Kidney (tissue), 13 donors: ENCODE measurements at regions not wholly inside any gene's neighbourhood (a gene's known extent, or its start where the extent isn't known, plus 50 kb on each side); places are given as distances from the start of the nearest gene placed in this dataset.
"Not testable (repeated sequence)": the region's sequence is repeated elsewhere in the genome, so short reads cannot be mapped to it uniquely, and the experiment has no call there.

Experiments used
- DNase-seq, 5 donors: peaks; one replicate each; pipeline ENCODE4 v3.0.0-alpha.2; 2013 to 2020
- FAIRE-seq: peaks from 2 replicates; lab custom pipeline; 2012; peaks lifted over from hg19 to GRCh38; lab: Jason Lieb, UNC
- H3K27ac ChIP-seq, 2 donors: one replicate each; pipeline ENCODE4 v1.7.0; 2013; ENCODE audit warnings: low read depth in 2 of 2, low read length in 2 of 2, inconsistent platforms in 1 of 2
- H3K27me3 ChIP-seq: one replicate; pipeline ENCODE4 v1.7.1; 2013; ENCODE audit warnings: low read length, inconsistent platforms; ENCODE audit not compliant: control insufficient read depth, insufficient read depth
- H3K36me3 ChIP-seq, 3 donors: one replicate each; pipeline versions ENCODE4 v1.7.0 to v1.7.1; 2013; ENCODE audit warnings: low read length in 3 of 3, control low read depth in 1 of 3, inconsistent platforms in 1 of 3; ENCODE audit not compliant: insufficient read depth in 3 of 3, control insufficient read depth in 2 of 3
- H3K4me1 ChIP-seq, 3 donors: one replicate each; pipeline versions ENCODE4 v1.7.0 to v1.7.1; 2013; ENCODE audit warnings: low read length in 3 of 3, inconsistent platforms in 1 of 3, low read depth in 1 of 3; ENCODE audit not compliant: control insufficient read depth in 2 of 3, insufficient read depth in 2 of 3
- H3K4me3 ChIP-seq, 3 donors: one replicate each; pipeline versions ENCODE4 v1.7.0 to v1.8.1; 2013; ENCODE audit warnings: low read length in 3 of 3, control low read depth in 1 of 3, inconsistent platforms in 1 of 3
- H3K9ac ChIP-seq, 3 donors: one replicate each; pipeline versions ENCODE4 v1.7.0 to v1.7.1; 2013; ENCODE audit warnings: low read length in 3 of 3, control low read depth in 1 of 3, inconsistent platforms in 1 of 3
- H3K9me3 ChIP-seq, 3 donors: one replicate each; pipeline versions ENCODE4 v1.7.0 to v1.7.1; 2013; ENCODE audit warnings: low read length in 3 of 3, control low read depth in 1 of 3, inconsistent platforms in 1 of 3; ENCODE audit not compliant: control insufficient read depth in 2 of 3, insufficient read depth in 1 of 3
- intact Hi-C: fragments of 100-400 bp; cut with DNase I; formaldehyde crosslinking; loops from one replicate; pipeline ENCODE4 v1.11.1; 2022
- TF ChIP-seq, protein P1 (sequence below): IDR thresholded peaks from 3 replicates; pipeline ENCODE4 v1.5.1; 2012; ENCODE audit warnings: mild to moderate bottlenecking, moderate library complexity, borderline replicate concordance; ENCODE audit not compliant: insufficient read depth; ENCODE audit errors: extremely low read depth
- donor health status: control.
- donor health status: control.
- donor health status: control.
- donor health status: control.
- donor health status: control.
- donor health status: DM: yes; HTN: yes; CAD: no.
- donor health status: Normal renal cell carcinoma (clear cell type).

DNA sequence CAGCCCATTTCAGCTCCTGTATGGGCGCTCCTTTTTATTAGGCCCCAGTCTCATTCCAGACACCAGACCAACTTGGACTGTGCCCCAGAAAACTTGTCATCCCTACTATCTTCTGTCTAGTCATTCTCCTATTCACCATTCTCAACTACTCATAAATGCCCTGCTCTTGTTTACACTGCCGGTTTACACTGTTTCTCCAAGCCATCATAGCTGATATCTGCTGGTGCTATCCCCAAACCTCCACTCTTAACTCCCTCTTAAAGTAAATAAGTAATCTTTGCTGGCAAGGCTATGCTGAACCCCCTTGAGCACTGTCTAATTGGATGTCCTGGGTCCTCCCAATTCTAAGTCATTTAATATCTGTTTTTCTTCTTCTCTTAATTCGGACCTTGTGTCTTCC, 91.7 kb upstream of the ATF7IP2 start:
- not testable (repeated sequence) for H3K4me3 ChIP-seq, H3K9ac ChIP-seq, DNase-seq, FAIRE-seq, H3K27me3 ChIP-seq, H3K9me3 ChIP-seq, H3K36me3 ChIP-seq, H3K4me1 ChIP-seq, H3K27ac ChIP-seq
- intact Hi-C loops = loop anchor here (10.0 kb wide), 1 partner anchor 51 kb away; no protein-coding TSS in a partner anchor

DNA sequence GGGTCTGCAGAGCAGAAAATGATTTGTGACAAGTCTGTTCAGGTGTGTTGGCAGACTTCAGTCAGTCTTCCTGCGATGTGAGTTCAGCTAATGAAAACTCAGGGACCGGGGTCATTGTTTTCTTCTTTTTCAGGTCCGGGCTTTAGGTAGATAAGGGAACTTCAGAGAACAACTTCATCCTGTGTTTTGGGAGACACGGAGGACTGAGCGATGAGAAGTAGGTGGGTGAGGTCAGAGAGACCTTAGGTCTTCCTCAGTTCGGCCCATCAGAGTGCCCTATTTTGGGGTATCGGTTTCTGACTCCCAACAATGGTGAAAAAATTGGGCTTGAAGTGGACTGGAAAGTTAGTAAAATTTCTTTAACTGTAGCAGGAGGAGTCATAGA, 88.9 kb upstream of the ATF7IP2 start:
- Histone ChIP-seq H3K9ac (no peak overlapping the region), H3K4me1 (no peaks in the 10 kb centered on the region), H3K36me3 (no peaks in the 10 kb centered on the region), H3K9me3 (no peaks in the 10 kb centered on the region), H3K27ac (no peak overlapping the region), H3K27me3 (no peaks in the 10 kb centered on the region), H3K4me3 (no peak overlapping the region)
- no peak for DNase-seq
- intact Hi-C loops = loop anchor here (10.0 kb wide), 1 partner anchor 48 kb away; no protein-coding TSS in a partner anchor
- TF ChIP-seq, protein P1, sequence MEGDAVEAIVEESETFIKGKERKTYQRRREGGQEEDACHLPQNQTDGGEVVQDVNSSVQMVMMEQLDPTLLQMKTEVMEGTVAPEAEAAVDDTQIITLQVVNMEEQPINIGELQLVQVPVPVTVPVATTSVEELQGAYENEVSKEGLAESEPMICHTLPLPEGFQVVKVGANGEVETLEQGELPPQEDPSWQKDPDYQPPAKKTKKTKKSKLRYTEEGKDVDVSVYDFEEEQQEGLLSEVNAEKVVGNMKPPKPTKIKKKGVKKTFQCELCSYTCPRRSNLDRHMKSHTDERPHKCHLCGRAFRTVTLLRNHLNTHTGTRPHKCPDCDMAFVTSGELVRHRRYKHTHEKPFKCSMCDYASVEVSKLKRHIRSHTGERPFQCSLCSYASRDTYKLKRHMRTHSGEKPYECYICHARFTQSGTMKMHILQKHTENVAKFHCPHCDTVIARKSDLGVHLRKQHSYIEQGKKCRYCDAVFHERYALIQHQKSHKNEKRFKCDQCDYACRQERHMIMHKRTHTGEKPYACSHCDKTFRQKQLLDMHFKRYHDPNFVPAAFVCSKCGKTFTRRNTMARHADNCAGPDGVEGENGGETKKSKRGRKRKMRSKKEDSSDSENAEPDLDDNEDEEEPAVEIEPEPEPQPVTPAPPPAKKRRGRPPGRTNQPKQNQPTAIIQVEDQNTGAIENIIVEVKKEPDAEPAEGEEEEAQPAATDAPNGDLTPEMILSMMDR = no peak
- no peak for FAIRE-seq

DNA sequence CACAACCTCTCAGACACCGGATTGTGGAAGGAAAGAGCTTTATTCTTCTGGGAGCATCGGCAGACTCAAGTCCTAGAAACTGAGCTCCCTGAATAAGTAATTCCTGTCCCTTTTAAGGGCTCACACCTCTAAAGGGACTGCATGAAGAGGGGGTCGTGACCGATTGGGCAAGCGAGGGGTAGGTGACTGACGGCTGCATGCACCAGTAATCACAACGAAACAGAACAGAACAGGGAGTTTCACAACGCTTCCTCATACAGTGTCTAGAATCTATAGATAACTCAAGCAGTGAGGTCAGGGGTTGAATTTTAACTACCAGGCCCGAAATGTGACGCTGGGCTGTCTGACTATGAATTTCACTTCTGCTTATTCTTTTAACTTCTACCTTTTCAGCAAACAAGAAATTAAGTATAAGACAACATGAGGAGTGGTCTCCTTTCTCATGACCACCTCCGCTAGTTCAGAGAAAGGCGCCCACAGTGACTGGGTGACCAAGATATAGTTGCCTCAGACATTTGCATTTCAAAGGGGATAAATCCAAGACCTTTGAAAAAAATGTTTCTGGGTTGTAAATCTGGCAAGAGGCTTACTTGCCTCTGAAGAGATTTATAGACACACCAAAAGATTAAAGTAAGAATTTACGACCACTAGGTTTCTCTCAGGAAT, 88.4 kb upstream of the ATF7IP2 start:
- no peak for FAIRE-seq
- H3K27ac ChIP-seq = no peak overlapping the region

DNA sequence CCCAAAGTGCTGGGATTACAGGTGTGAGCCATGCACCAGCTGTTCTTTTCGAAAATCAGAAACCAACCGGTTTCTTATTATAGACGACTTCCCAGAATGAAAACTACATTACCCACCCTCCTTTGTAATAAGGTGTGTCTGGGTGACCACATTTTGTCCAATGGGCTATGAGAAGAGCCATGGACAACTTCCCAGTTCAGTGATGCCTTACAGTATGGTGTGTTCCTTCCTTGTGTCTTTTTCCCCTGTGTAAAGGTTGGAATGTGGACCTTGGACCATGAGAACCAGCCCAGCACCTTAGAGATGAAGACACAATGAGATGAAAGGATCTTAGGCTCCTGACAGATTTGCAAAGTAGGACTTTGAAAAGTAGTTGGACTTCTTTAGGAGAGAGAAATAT, 85.0 kb upstream of the ATF7IP2 start:
- DNase-seq (peak in 1 of 5 donors; percentile 47), FAIRE-seq (no peak)
- TF ChIP-seq, protein P1 = no peak

More for the DNA sequence above, 88.4 kb upstream of the ATF7IP2 start:
- DNase-seq = peak in 3 of 5 donors; percentile 52 to 71 (median 65)
- no peaks in the 10 kb centered on the region for H3K36me3 ChIP-seq
- H3K4me3 ChIP-seq = no peak overlapping the region
- H3K4me1 ChIP-seq = no peaks in the 10 kb centered on the region
- TF ChIP-seq, protein P1 = no peak
- H3K9ac ChIP-seq = no peak overlapping the region
- intact Hi-C loops = loop anchor here (10.0 kb wide), 1 partner anchor 47 kb away; no protein-coding TSS in a partner anchor
- H3K27me3 ChIP-seq = no peaks in the 10 kb centered on the region
- no peaks in the 10 kb centered on the region for H3K9me3 ChIP-seq

DNA sequence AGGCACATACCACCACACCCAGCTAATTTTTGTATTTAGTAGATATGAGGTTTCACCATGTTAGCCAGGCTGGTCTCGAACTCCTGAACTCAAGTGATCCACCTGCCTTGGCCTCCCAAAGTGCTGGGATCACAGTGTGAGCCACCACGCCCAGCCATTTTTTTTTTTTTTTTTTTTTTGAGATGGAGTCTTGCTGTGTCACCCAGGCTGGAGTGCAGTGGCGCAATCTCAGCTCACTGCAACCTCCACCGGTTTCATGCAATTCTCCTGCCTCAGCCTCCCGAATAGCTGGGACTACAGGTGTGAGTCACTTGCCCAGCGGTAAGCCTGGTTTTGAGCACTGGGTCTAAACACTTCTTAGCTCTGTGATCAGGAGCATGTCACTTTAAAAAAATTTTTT, 84.3 kb upstream of the ATF7IP2 start:
- intact Hi-C loops, H3K4me1 ChIP-seq, H3K9ac ChIP-seq, H3K36me3 ChIP-seq, H3K9me3 ChIP-seq, H3K27me3 ChIP-seq, H3K4me3 ChIP-seq, DNase-seq, H3K27ac ChIP-seq, FAIRE-seq: not testable (repeated sequence)

More for the DNA sequence above, 85.0 kb upstream of the ATF7IP2 start:
- H3K9ac ChIP-seq = no peak overlapping the region
- H3K27me3 ChIP-seq = no peaks in the 10 kb centered on the region
- no peak overlapping the region for H3K4me3 ChIP-seq
- H3K4me1 ChIP-seq = no peaks in the 10 kb centered on the region
- no peak overlapping the region for H3K27ac ChIP-seq
- intact Hi-C loops = no loop called here
- no peaks in the 10 kb centered on the region for H3K9me3 ChIP-seq
- no peaks in the 10 kb centered on the region for H3K36me3 ChIP-seq
